22Rv1 (cell line): ENCODE measurements at regions not wholly inside any gene's neighbourhood (a gene's known extent, or its start where the extent isn't known, plus 50 kb on each side); places are given as distances from the start of the nearest gene placed in this dataset.

Source experiments
- ZFX ChIP-seq: fragments of 450-650 bp; IDR thresholded peaks from 2 replicates; pipeline ENCODE4 v1.6.1; 2017; ENCODE audit warnings: antibody characterized with exemption, borderline replicate concordance
- TF ChIP-seq, protein P1 (sequence below): fragments of 450-650 bp; IDR thresholded peaks from 2 replicates; pipeline ENCODE4 v1.5.1; 2017; ENCODE audit warnings: mild to moderate bottlenecking

DNA sequence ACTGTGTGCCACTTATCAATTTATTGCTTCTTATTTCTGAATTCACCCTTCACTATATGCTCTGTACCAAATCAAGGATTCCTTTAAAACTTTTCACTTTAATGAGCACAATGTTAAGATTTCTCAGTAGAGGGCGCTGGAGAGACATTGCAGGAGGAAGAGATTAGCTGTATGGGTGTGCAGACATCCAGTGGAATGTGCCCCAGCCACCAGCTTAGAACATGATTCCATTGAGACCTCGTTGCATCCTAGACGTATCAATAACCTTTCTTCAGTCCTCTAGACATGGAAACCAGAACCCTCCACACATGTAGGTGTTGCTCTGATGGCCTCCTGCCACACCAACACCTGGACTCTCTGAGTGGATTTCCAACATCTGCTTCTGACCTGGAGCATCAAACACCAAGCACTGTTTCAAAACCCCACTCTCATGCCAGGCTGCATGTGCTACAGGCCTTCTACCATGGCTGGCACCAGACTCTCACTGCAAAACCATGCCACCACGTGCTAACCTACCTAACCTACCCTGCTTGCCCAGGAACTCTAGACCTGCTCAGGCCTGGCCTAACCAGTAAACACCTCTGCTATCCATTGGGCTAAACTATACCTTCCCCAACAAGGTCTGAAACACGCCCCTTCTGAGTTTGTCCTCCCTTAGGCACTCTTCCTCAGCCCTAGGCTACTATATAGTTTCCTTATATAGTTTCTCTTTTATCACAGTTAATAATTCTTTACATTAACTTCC, 633.2 kb upstream of the PKDCC start:
- TF ChIP-seq ZFX: no peak
- TF ChIP-seq, protein P1, sequence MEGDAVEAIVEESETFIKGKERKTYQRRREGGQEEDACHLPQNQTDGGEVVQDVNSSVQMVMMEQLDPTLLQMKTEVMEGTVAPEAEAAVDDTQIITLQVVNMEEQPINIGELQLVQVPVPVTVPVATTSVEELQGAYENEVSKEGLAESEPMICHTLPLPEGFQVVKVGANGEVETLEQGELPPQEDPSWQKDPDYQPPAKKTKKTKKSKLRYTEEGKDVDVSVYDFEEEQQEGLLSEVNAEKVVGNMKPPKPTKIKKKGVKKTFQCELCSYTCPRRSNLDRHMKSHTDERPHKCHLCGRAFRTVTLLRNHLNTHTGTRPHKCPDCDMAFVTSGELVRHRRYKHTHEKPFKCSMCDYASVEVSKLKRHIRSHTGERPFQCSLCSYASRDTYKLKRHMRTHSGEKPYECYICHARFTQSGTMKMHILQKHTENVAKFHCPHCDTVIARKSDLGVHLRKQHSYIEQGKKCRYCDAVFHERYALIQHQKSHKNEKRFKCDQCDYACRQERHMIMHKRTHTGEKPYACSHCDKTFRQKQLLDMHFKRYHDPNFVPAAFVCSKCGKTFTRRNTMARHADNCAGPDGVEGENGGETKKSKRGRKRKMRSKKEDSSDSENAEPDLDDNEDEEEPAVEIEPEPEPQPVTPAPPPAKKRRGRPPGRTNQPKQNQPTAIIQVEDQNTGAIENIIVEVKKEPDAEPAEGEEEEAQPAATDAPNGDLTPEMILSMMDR: peak; percentile 73
